Right hindlimb (tissue), 1 donor: ENCODE measurements at regions not wholly inside any gene's neighbourhood (a gene's known extent, or its start where the extent isn't known, plus 50 kb on each side); places are given as distances from the start of the nearest gene placed in this dataset.

Source experiments
- DNase-seq: peaks from one replicate; pipeline ENCODE4 v3.0.0-alpha.2; 2018

- DNase-seq, result no peak
Measured at GRCh38 chr7:13333371-13333770, 645.9 kb downstream of the ARL4A start.

DNA sequence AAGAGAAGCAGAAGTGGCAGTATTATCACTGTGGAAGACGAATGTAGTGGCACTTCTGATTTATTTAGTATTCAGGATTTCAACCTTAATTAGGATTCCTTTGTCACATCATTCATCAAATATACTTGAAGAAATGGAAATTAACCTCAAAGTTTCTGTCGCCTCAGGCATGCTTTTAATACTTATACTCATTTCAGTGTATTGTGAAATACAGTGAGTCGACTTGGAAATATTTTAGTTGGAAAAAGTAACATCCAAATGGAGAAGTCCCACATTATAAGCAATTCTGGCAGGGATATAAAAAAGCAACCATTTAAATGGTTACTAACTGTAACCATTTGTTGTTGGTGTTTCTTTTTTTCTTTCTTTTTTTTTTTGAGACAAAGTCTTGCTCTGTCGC, 648.8 kb downstream of the ARL4A start:
- DNase-seq, result no peak

GRCh38 chr7:13352677-13353076, 636.8 kb downstream of the ETV1 start:
- no peak for DNase-seq

GRCh38 chr7:13359656-13360055, 629.8 kb downstream of the ETV1 start:
- DNase-seq, result no peak

- DNase-seq, result no peak
Measured at GRCh38 chr7:13386741-13387140, 602.7 kb downstream of the ETV1 start.

DNA sequence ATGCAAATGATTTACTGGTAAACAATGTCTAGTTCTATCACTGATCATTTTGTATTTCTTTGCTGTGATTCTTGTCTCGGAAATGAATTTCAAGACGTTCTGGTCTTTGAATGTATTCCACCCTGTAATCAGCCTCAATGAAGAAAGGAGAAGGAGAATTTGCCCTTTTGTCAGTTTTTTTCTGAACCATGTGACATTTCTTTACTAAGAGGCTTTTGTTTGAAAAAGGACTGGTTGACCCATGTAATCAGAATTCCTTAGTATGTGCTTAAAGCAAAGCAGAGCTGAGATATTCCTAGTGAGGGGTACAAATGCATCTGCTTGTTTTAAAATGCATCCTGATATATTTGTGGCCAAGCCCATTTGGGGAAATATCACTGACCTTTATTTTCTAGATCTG, 581.6 kb downstream of the ETV1 start:
- no peak for DNase-seq

GRCh38 chr7:13411151-13411550, 578.3 kb downstream of the ETV1 start:
- DNase-seq, result no peak

- no peak for DNase-seq
Measured at GRCh38 chr7:13411636-13412035, 577.8 kb downstream of the ETV1 start.

- DNase-seq, result no peak
Measured at GRCh38 chr7:13414181-13414580, 575.3 kb downstream of the ETV1 start.

- DNase-seq, result no peak
Measured at GRCh38 chr7:13414661-13415107, 574.8 kb downstream of the ETV1 start.

DNA sequence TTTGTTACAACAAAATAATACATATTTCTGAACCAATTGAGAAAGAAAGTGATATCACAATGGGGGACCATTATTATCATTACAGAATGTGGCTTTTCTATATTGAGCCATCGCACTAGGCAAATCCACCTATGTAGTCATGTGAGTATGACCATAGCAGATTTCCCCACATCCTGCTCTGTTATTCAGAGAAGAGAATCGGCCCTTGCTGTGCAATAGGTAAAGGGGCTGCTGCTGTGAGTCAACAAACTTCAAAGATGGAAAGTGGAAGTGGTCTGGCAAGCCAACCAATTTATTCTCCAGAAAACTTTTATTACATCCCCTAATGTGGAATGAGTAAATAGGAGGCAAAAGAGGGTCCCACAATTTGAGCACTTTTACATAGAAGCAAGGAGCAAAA, 573.4 kb downstream of the ETV1 start:
- no peak for DNase-seq

DNA sequence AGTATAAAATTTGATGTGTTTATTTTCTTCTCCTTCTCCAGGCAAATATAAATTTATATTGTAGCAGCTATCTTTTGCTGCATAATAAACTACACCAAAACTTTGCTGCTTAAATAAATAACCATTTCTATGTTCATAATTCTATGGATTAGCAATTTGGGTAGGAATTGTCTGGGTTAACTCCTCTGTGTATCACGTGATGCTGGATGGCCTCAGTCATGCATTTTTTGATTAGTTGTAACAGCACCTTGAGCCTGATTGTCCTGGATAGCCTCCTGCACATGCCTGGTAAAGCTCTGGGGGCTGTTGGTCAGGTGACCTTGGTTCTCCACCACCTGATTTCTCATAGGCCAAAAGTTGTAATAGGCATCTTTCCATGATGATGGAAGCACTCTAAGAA, 572.9 kb downstream of the ETV1 start:
- no peak for DNase-seq

- DNase-seq, result no peak
Measured at GRCh38 chr7:13420726-13421125, 568.7 kb downstream of the ETV1 start.

- no peak for DNase-seq
Measured at GRCh38 chr7:13421776-13422175, 567.7 kb downstream of the ETV1 start.

DNA sequence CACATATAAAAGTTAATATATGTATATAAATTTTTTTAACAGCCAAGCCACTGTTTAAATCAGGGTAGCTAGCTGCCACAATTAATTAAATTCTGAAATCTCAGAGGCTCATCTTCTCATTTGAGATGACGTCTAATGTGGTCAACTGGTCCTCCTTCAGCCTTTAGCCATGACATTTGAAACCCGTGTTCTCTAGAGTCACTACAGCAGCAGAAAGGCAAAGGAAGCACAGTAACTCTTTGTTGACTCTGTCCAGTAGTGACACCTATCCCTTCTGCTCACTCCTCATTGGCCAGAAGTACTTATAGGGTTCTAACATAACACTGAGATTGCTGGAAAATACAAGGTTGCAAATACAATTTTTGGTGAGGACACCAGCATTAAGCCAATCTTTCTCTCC, 555.5 kb downstream of the ETV1 start:
- DNase-seq, result no peak

DNA sequence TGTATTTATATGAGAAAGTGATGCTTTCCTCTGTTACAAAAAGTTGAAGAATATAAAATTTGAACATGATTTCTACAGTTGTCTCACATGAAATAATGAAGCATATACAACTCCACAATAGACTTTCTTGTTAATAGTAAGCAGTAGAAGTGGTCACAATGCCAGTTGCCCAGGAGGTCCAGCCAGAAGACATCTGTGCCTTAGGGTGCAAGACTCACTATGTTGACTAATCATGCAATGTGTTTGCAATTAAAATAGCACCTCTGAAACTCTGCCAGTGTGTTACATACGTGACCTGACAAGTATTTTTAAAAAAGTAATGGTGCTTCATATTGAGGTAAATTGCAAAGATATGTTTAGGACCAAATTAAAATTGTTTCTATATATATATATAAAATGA, 547.2 kb downstream of the ETV1 start:
- DNase-seq, result no peak

DNA sequence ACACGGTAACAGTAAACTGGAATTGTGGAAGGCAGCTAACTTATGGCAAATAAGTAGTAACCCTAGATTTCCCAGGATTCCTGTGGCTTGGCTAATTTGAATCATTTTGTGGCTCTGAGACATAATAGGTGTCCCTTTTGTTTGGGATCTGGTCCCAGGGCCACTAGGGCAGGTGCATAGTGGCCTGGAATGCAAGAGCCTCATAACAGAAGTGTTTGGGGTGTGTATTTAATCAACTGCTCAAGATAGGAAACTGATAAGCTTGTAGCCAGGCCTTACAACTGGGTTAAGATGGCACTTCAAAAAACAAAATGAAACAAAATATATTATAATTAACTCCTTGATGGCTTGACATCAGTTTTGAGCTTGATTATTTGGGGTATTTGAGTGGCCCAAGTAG, 541.8 kb downstream of the ETV1 start:
- no peak for DNase-seq

GRCh38 chr7:13448243-13448642, 541.2 kb downstream of the ETV1 start:
- no peak for DNase-seq

GRCh38 chr7:13449460-13449859, 540.0 kb downstream of the ETV1 start:
- DNase-seq, result no peak

- no peak for DNase-seq
Measured at GRCh38 chr7:13454916-13455592, 534.4 kb downstream of the ETV1 start.

DNA sequence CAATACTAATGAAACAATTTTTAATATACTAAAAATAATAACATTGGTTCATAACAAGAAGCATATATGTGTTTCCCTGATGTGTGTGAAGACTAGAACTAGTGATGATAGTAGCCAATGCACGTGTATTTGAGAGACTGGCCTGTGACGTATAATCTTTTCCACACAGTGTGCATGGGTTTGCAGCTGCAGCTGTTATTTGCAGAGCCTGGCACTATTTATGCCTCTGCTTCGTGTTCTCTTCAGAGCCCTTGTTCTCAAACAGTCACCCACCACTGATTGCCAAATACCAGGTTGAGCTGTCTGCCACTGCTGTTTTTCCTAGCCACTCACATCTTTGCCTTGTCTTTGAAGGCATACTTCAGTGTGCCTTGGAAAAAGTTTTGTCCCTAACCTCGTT, 531.7 kb downstream of the ETV1 start:
- peak; percentile 38 for DNase-seq

- no peak for DNase-seq
Measured at GRCh38 chr7:13466874-13467547, 522.5 kb downstream of the ETV1 start.

GRCh38 chr7:13476881-13477444, 512.5 kb downstream of the ETV1 start:
- no peak for DNase-seq

- DNase-seq, result no peak
Measured at GRCh38 chr7:13489386-13489785, 500.1 kb downstream of the ETV1 start.

GRCh38 chr7:13496976-13497375, 492.5 kb downstream of the ETV1 start:
- DNase-seq, result no peak
